HFFc6 (cell line): ENCODE measurements at regions not wholly inside any gene's neighbourhood (a gene's known extent, or its start where the extent isn't known, plus 50 kb on each side); places are given as distances from the start of the nearest gene placed in this dataset.

Experiments used
- DNase-seq: peaks from one replicate; pipeline ENCODE4 v3.0.0-alpha.2; 2018
- H3K27ac Mint-ChIP-seq: 2 replicates; pipeline ENCODE4 v1.8.0; 2020; ENCODE audit warnings: mild to moderate bottlenecking, mixed read lengths
- H3K27me3 Mint-ChIP-seq: 2 replicates; pipeline ENCODE4 v1.8.0; 2021; ENCODE audit warnings: mild to moderate bottlenecking, moderate library complexity, mixed read lengths; ENCODE audit not compliant: insufficient read depth
- H3K36me3 Mint-ChIP-seq: 2 replicates; pipeline ENCODE4 v1.8.0; 2021; ENCODE audit warnings: low read depth, mixed read lengths
- H3K4me1 Mint-ChIP-seq: 2 replicates; pipeline ENCODE4 v1.8.0; 2020; ENCODE audit warnings: low read depth, mixed read lengths
- H3K4me3 Mint-ChIP-seq: 2 replicates; pipeline ENCODE4 v1.8.0; 2020; ENCODE audit warnings: mild to moderate bottlenecking, moderate library complexity, mixed read lengths
- H3K9me3 Mint-ChIP-seq: 2 replicates; pipeline ENCODE4 v1.8.0; 2020; ENCODE audit warnings: mild to moderate bottlenecking, mixed read lengths
- CTCF ChIP-seq: fragments of 200-600 bp; sonication (generic); IDR thresholded peaks from 2 replicates; pipeline ENCODE4 v1.5.0; 2021; ENCODE audit warnings: antibody characterized with exemption, mild to moderate bottlenecking

DNA sequence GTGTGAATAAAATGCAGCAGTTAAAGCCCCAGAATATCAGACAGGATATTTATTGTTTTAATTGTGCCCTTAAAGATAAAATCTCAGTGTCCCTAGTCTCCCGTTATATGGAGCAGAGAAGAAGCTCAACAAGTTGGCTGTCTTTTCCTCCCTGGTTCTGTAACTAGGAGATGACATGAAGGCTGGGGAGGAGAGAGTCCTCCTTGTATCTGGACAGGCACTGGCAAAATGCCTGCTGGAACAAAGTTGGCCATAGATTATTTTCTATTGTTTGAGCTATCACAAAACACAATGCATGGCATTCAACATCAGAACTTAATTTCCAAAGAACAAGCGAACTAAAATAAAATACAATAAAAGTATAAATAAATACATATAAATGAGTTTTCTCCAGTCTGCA lies 694.9 kb upstream of the KCND2 start:
- Mint-ChIP-seq H3K36me3 (no peaks in the 10 kb centered on the region), H3K27ac (no peak overlapping the region), H3K27me3 (no peaks in the 10 kb centered on the region; the same call in 1 of the 2 replicates), H3K4me1 (no peaks in the 10 kb centered on the region), H3K4me3 (no peak overlapping the region), H3K9me3 (peaks cover 31% of the 10 kb centered on the region)
- TF ChIP-seq CTCF: no peak
- no peak for DNase-seq

- H3K27me3 Mint-ChIP-seq: no peaks in the 10 kb centered on the region
Observed at GRCh38 chr7:119594956-119595355, 678.0 kb upstream of the KCND2 start.

GRCh38 chr7:119596651-119597050 lies 676.3 kb upstream of the KCND2 start:
- Mint-ChIP-seq H3K4me3 (no peak overlapping the region), H3K9me3 (peaks cover 23% of the 10 kb centered on the region), H3K4me1 (no peaks in the 10 kb centered on the region), H3K36me3 (no peaks in the 10 kb centered on the region), H3K27ac (no peak overlapping the region), H3K27me3 (no peaks in the 10 kb centered on the region)
- no peak for TF ChIP-seq CTCF
- DNase-seq: no peak

More at GRCh38 chr7:119594956-119595355, 678.0 kb upstream of the KCND2 start:
- no peak for TF ChIP-seq CTCF
- Mint-ChIP-seq H3K27ac (no peak overlapping the region), H3K4me1 (no peaks in the 10 kb centered on the region), H3K36me3 (no peaks in the 10 kb centered on the region), H3K9me3 (peaks cover 21% of the 10 kb centered on the region), H3K4me3 (no peak overlapping the region)
- DNase-seq: no peak

DNA sequence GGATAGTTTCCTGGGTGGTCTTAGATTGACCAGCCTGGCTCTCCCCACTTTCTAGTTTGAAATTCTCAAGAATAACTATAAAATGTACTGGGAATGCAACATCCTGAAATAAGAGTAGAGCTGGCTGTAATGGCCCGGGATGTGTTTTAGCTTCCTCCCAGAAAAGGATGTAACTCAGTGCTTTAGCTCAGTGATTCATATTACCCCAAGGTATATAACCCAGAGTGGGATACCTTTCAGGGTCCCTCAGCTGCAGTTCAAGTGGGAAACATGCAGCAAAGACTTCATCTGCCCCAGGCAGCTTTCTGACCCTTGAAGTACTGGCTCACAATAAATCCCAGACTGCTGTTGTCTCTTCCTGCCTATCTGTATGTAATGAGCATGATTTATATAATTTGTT lies 666.7 kb upstream of the KCND2 start:
- TF ChIP-seq CTCF: no peak
- peaks cover 2% of the 10 kb centered on the region; the same call in 1 of the 2 replicates for H3K27me3 Mint-ChIP-seq

DNA sequence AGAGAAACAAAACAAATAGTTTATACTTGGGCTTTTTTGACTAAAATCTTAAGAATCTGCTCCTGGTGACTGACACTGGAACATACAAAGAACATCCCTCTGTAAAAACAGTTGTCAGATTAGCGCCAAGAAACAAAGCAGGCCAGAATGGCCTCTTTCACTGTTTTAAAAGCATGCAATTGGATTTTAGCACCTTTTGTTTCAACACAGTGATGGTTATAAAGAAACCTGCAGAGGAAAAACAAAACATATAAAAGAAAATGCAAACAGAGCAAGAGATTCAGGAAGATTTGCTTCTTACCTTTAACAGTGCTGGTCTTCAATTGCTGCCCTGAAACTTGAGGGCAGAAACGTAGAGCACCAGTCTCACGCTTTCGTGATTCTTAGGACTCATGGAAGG lies 652.2 kb upstream of the KCND2 start:
- no peak overlapping the region for H3K27ac Mint-ChIP-seq
- peaks cover 41% of the 10 kb centered on the region for H3K9me3 Mint-ChIP-seq
- H3K36me3 Mint-ChIP-seq: no peaks in the 10 kb centered on the region
- no peak overlapping the region for H3K4me3 Mint-ChIP-seq
- no peaks in the 10 kb centered on the region for H3K4me1 Mint-ChIP-seq
- no peak for DNase-seq
- H3K27me3 Mint-ChIP-seq: no peaks in the 10 kb centered on the region; the same call in 1 of the 2 replicates
- no peak for TF ChIP-seq CTCF

More for the DNA sequence above, 666.7 kb upstream of the KCND2 start:
- DNase-seq: no peak
- H3K4me3 Mint-ChIP-seq: no peak overlapping the region
- no peaks in the 10 kb centered on the region for H3K36me3 Mint-ChIP-seq
- peaks cover 44% of the 10 kb centered on the region for H3K9me3 Mint-ChIP-seq
- no peak overlapping the region for H3K27ac Mint-ChIP-seq
- H3K4me1 Mint-ChIP-seq: no peaks in the 10 kb centered on the region

- Mint-ChIP-seq H3K9me3 (peaks cover 36% of the 10 kb centered on the region), H3K27me3 (no peaks in the 10 kb centered on the region)
- TF ChIP-seq CTCF: no peak
Observed at GRCh38 chr7:119623427-119623826, 649.5 kb upstream of the KCND2 start.

More at GRCh38 chr7:119623427-119623826, 649.5 kb upstream of the KCND2 start:
- no peaks in the 10 kb centered on the region for H3K36me3 Mint-ChIP-seq
- DNase-seq: no peak
- no peaks in the 10 kb centered on the region for H3K4me1 Mint-ChIP-seq
- H3K27ac Mint-ChIP-seq: no peak overlapping the region
- H3K4me3 Mint-ChIP-seq: no peak overlapping the region
